PC-9 (cell line): ENCODE measurements at regions not wholly inside any gene's neighbourhood (a gene's known extent, or its start where the extent isn't known, plus 50 kb on each side); places are given as distances from the start of the nearest gene placed in this dataset.

Experiments used
- BruUV-seq: library from RNA; stranded (reverse); fragments of 400-500 nt; replicated peaks from 2 replicates; lab custom pipeline; 2021; lab: Mats Ljungman, UMichigan
- CTCF ChIA-PET: fragments of 300-600 bp; sonication (Branson Sonifier 250); formaldehyde crosslinking; loops from one replicate; lab custom pipeline; 2022; ENCODE audit warnings: antibody characterized with exemption; lab: Charles Lee
- POLR2A ChIA-PET: fragments of 300-600 bp; sonication (Branson Sonifier 250); formaldehyde crosslinking; loops from one replicate; lab custom pipeline; 2022; ENCODE audit warnings: antibody characterized with exemption; ENCODE audit not compliant: unreplicated experiment; lab: Charles Lee
- DNase-seq, 2 experiments: peaks; one replicate each; pipeline versions ENCODE4 v3.0.0 to v3.0.0-alpha.2; 2015 to 2022; ENCODE audit warnings: mixed read lengths in 1 of 2
- H2AFZ ChIP-seq: fragments of 200-600 bp; sonication (generic); 2 replicates; pipeline ENCODE4 v1.8.1; 2017; ENCODE audit warnings: antibody characterized with exemption
- H3F3A ChIP-seq: fragments of 200-600 bp; sonication (generic); 2 replicates; pipeline ENCODE4 v1.8.1; 2017; ENCODE audit warnings: antibody characterized with exemption, mild to moderate bottlenecking, low read depth; ENCODE audit not compliant: insufficient read depth
- H3K27ac ChIP-seq: fragments of 200-600 bp; sonication (generic); 2 replicates; pipeline ENCODE4 v1.6.1; 2016; ENCODE audit warnings: mixed run types
- H3K27me3 ChIP-seq: fragments of 200-600 bp; sonication (generic); 2 replicates; pipeline ENCODE4 v1.6.1; 2016; ENCODE audit warnings: low read depth, mixed run types; ENCODE audit not compliant: insufficient read depth
- H3K36me3 ChIP-seq: fragments of 200-600 bp; sonication (generic); 2 replicates; pipeline ENCODE4 v1.6.1; 2016; ENCODE audit warnings: low read depth, mixed run types
- H3K4me1 ChIP-seq: fragments of 200-600 bp; sonication (generic); replicated peaks from 2 replicates; pipeline ENCODE4 v1.6.1; 2016; ENCODE audit warnings: mixed run types; ENCODE audit not compliant: insufficient read depth
- H3K4me2 ChIP-seq: fragments of 200-600 bp; sonication (generic); 2 replicates; pipeline ENCODE4 v1.6.1; 2017; ENCODE audit warnings: mixed run types
- H3K4me3 ChIP-seq: fragments of 200-600 bp; sonication (generic); 2 replicates; pipeline ENCODE4 v1.6.1; 2016; ENCODE audit warnings: mixed run types
- H3K79me2 ChIP-seq: fragments of 200-600 bp; sonication (generic); 2 replicates; pipeline ENCODE4 v1.6.1; 2017; ENCODE audit warnings: low read depth, mixed run types
- H3K9me2 ChIP-seq: fragments of 200-600 bp; sonication (generic); 2 replicates; pipeline ENCODE4 v1.8.1; 2017; ENCODE audit warnings: mild to moderate bottlenecking; ENCODE audit not compliant: insufficient read depth
- H3K9me3 ChIP-seq: fragments of 200-600 bp; sonication (generic); 2 replicates; pipeline ENCODE4 v1.8.1; 2016; ENCODE audit warnings: low read depth; ENCODE audit not compliant: insufficient read depth
- H4K20me1 ChIP-seq: fragments of 200-600 bp; sonication (generic); 2 replicates; pipeline ENCODE4 v1.8.1; 2017; ENCODE audit not compliant: insufficient read depth
- CTCF ChIP-seq: fragments of 200-600 bp; sonication (generic); conservative IDR thresholded peaks from 2 replicates; pipeline ENCODE4 v1.6.1; 2017; ENCODE audit warnings: mixed run types, antibody characterized with exemption, mild to moderate bottlenecking, moderate library complexity
- EZH2 ChIP-seq: fragments of 200-600 bp; sonication (generic); IDR thresholded peaks from 2 replicates; pipeline ENCODE4 v1.8.0; 2017; ENCODE audit warnings: antibody characterized with exemption, low read depth
- intact Hi-C: fragments of 100-400 bp; cut with micrococcal nuclease; formaldehyde crosslinking; loops from one replicate; pipeline ENCODE4 v1.10.0; 2022; ENCODE audit not compliant: unreplicated experiment

GRCh38 chr15:91456251-91456718, 356.2 kb downstream of the SV2B start:
- POLR2A ChIA-PET: interaction anchor here (0.6 to 1.2 kb wide), 11 partner anchors 18 to 1182 kb away, joined by 3 to 12 read pairs (median 3); no protein-coding TSS in a partner anchor
- H3K9me3 ChIP-seq: peaks cover 18% of the 10 kb centered on the region
- H3F3A ChIP-seq: peaks cover 25% of the 10 kb centered on the region
- intact Hi-C loops: loop anchor here (1.0 to 10.0 kb wide), 11 partner anchors 49 to 1199 kb away; partner anchors contain the start of genes FAM174B and SLCO3A1
- no peaks in the 10 kb centered on the region for H3K79me2 ChIP-seq
- peak overlapping the region; percentile 99 for H3K27ac ChIP-seq
- peak overlapping the region; percentile 79 for H3K4me2 ChIP-seq
- no peaks in the 10 kb centered on the region for H3K36me3 ChIP-seq
- no peaks in the 10 kb centered on the region for H3K9me2 ChIP-seq
- CTCF ChIA-PET: no interaction called here
- H3K4me1 ChIP-seq: peaks cover 31% of the 10 kb centered on the region
- DNase-seq: peak; percentile 91 to 98
- TF ChIP-seq EZH2 (no peak), CTCF (no peak)
- H4K20me1 ChIP-seq: no peaks in the 10 kb centered on the region
- H3K27me3 ChIP-seq: no peaks in the 10 kb centered on the region
- H3K4me3 ChIP-seq: peak overlapping the region; percentile 39; the same call in 1 of the 2 replicates
- H2AFZ ChIP-seq: peak overlapping the region; percentile 70
- BruUV-seq: no TSS peak

- Histone ChIP-seq H3K9me3 (peaks cover 16% of the 10 kb centered on the region), H3K36me3 (no peaks in the 10 kb centered on the region), H3K27me3 (no peaks in the 10 kb centered on the region), H3F3A (peaks cover 25% of the 10 kb centered on the region), H3K4me1 (peaks cover 31% of the 10 kb centered on the region), H3K4me3 (peak overlapping the region; percentile 39; the same call in 1 of the 2 replicates), H2AFZ (peak overlapping the region; percentile 70), H3K79me2 (no peaks in the 10 kb centered on the region), H3K4me2 (peak overlapping the region; percentile 79), H4K20me1 (no peaks in the 10 kb centered on the region), H3K27ac (peak overlapping the region; percentile 99), H3K9me2 (no peaks in the 10 kb centered on the region)
- BruUV-seq: no TSS peak
- intact Hi-C loops: loop anchor here (1.0 to 10.0 kb wide), 11 partner anchors 50 to 1198 kb away; partner anchors contain the start of genes FAM174B and SLCO3A1
- peak in 1 of 2 experiments; percentile 68 for DNase-seq
- TF ChIP-seq CTCF (no peak), EZH2 (no peak)
- ChIA-PET POLR2A (interaction anchor here (0.6 to 1.2 kb wide), 2 partner anchors 18 to 105 kb away, joined by 10 to 12 read pairs; no protein-coding TSS in a partner anchor), CTCF (no interaction called here)
Measured at GRCh38 chr15:91456921-91457320, 356.9 kb downstream of the SV2B start.

- BruUV-seq: no TSS peak
- H3K9me3 ChIP-seq: no peaks in the 10 kb centered on the region
- CTCF ChIA-PET: no interaction called here
Measured at GRCh38 chr15:91461377-91461776, 361.3 kb downstream of the SV2B start.

More at GRCh38 chr15:91461377-91461776, 361.3 kb downstream of the SV2B start:
- DNase-seq: no peak
- H3F3A ChIP-seq: peaks cover 14% of the 10 kb centered on the region; the same call in 1 of the 2 replicates
- H3K4me1 ChIP-seq: peaks cover 18% of the 10 kb centered on the region
- no peak overlapping the region for H2AFZ ChIP-seq
- POLR2A ChIA-PET: no interaction called here
- H3K79me2 ChIP-seq: no peaks in the 10 kb centered on the region
- TF ChIP-seq CTCF (no peak), EZH2 (no peak)
- H3K4me3 ChIP-seq: no peak overlapping the region
- H3K36me3 ChIP-seq: no peaks in the 10 kb centered on the region
- no peaks in the 10 kb centered on the region for H3K9me2 ChIP-seq
- H4K20me1 ChIP-seq: no peaks in the 10 kb centered on the region
- no peaks in the 10 kb centered on the region for H3K27me3 ChIP-seq
- no peak overlapping the region for H3K27ac ChIP-seq
- no peak overlapping the region for H3K4me2 ChIP-seq
- intact Hi-C loops: no loop called here
